IMR-90 (cell line): ENCODE measurements at regions not wholly inside any gene's neighbourhood (a gene's known extent, or its start where the extent isn't known, plus 50 kb on each side); places are given as distances from the start of the nearest gene placed in this dataset.

Source experiments
- BHLHE40 ChIP-seq: fragments of 150-350 bp; IDR thresholded peaks from 2 replicates; pipeline ENCODE4 v1.6.1; 2016; ENCODE audit warnings: mild to moderate bottlenecking, low read depth, low read length
- CHD1 ChIP-seq: IDR thresholded peaks from 2 replicates; pipeline ENCODE4 v1.6.1; 2012; ENCODE audit warnings: low read depth, low read length, improper control_type of control experiment
- CTCF ChIP-seq: conservative IDR thresholded peaks from 2 replicates; pipeline ENCODE4 v1.5.1; 2012; ENCODE audit warnings: mild to moderate bottlenecking, low read depth, low read length, improper control_type of control experiment
- ELK1 ChIP-seq: fragments of 150-350 bp; IDR thresholded peaks from 2 replicates; pipeline ENCODE4 v1.6.1; 2016; ENCODE audit warnings: low read depth, mild to moderate bottlenecking, low read length, moderate library complexity, borderline replicate concordance
- RAD21 ChIP-seq: IDR thresholded peaks from 2 replicates; pipeline ENCODE4 v1.6.1; 2012; ENCODE audit warnings: low read length, improper control_type of control experiment
- RFX5 ChIP-seq: IDR thresholded peaks from 2 replicates; pipeline ENCODE4 v1.8.0; 2012; ENCODE audit warnings: low read depth, mild to moderate bottlenecking, low read length, moderate library complexity
- SMC3 ChIP-seq: fragments of 150-350 bp; IDR thresholded peaks from 2 replicates; pipeline ENCODE4 v1.6.1; 2016; ENCODE audit warnings: low read depth, mild to moderate bottlenecking, antibody characterized with exemption, low read length, moderate library complexity
- USF2 ChIP-seq: fragments of 150-350 bp; IDR thresholded peaks from 2 replicates; pipeline ENCODE4 v1.6.1; 2017; ENCODE audit warnings: mild to moderate bottlenecking, antibody characterized with exemption, low read length, low read depth

GRCh38 chr2:41940745-41941063 is 107.1 kb upstream of the PKDCC start:
- no peak for TF ChIP-seq USF2
- no peak for TF ChIP-seq BHLHE40
- TF ChIP-seq CTCF: no peak
- no peak for TF ChIP-seq RAD21
- TF ChIP-seq CHD1: no peak
- no peak for TF ChIP-seq SMC3
- no peak for TF ChIP-seq ELK1
- TF ChIP-seq RFX5: no peak
